ES-I3 (cell line): ENCODE measurements at regions not wholly inside any gene's neighbourhood (a gene's known extent, or its start where the extent isn't known, plus 50 kb on each side); places are given as distances from the start of the nearest gene placed in this dataset.

ENCODE experiments used
- H3K36me3 ChIP-seq: 2 replicates; pipeline ENCODE4 v1.6.1; 2013; ENCODE audit warnings: mild to moderate bottlenecking, low read length, control low read depth, moderate library complexity; ENCODE audit not compliant: insufficient read depth
- H3K4me1 ChIP-seq: 2 replicates; pipeline ENCODE4 v1.6.1; 2013; ENCODE audit warnings: mild to moderate bottlenecking, control low read depth, low read length; ENCODE audit not compliant: insufficient read depth
- H3K9ac ChIP-seq: 2 replicates; pipeline ENCODE4 v1.6.1; 2013; ENCODE audit warnings: low read depth, mild to moderate bottlenecking, low read length, moderate library complexity
- H3K9me3 ChIP-seq: 2 replicates; pipeline ENCODE4 v1.6.1; 2013; ENCODE audit warnings: mild to moderate bottlenecking, low read length, moderate library complexity; ENCODE audit not compliant: control insufficient read depth, insufficient read depth

DNA sequence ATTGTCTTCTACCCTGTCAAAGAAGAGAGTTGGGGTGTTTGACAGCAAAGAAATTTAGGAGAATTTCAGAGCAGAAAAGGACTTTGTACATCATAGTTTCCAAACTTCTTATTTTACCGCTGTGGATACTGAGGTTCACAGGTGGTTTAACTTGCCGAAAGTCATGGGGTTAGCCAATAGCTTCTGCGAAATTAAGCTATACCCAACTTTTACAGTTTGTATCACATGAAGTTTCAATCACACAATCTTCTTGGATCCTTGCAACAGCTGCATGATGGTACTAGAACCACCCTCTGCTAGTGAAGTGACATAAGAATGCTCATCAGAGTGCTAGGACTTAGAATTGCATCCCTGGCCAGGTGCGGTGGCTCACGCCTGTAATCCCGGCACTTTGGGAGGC is 345.5 kb downstream of the CD83 start:
- H3K36me3 ChIP-seq: no peaks in the 10 kb centered on the region

DNA sequence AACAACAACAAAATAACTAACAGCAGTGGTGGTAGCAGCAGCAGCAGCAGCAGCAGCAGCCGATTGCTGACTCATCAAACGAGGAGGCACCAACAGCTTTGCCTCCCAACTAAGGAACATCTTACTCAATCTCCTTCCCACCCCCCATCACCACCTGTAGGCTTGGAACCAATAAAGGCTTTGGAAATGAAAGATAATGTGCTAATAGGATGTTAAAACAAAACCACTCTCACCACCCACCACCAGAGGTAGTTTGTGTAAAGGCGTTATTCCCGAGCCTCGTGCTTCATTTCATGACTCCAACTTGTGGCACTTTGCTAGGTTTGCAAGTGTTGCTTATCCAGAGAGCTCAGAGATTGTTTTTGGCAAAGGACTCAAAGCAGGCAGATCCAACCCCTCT is 346.5 kb downstream of the CD83 start:
- Histone ChIP-seq H3K9me3 (peaks cover 13% of the 10 kb centered on the region; the same call in 1 of the 2 replicates), H3K36me3 (no peaks in the 10 kb centered on the region), H3K4me1 (no peaks in the 10 kb centered on the region), H3K9ac (no peak overlapping the region)

More for the DNA sequence above, 345.5 kb downstream of the CD83 start:
- no peaks in the 10 kb centered on the region for H3K4me1 ChIP-seq
- H3K9ac ChIP-seq: no peak overlapping the region
- peaks cover 13% of the 10 kb centered on the region; the same call in 1 of the 2 replicates for H3K9me3 ChIP-seq

DNA sequence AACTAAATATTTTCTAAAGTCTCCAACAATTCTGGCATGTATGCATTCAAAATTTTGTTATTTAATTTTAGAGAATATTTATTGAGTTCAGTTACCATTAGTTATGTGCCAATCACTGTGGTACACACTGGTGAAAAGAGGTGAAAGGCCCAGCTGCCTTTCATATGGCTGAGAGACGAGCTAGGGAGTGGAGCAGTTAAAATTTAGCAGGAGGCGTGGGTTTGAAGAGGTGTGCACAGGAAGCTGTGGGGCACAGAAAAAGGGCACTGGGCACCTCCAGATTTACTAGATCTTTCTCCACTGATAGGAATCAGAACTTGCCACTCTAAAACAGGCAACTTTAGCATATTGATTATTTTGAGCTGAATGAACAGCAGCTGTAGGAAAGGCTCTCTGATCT is 347.1 kb downstream of the CD83 start:
- H3K4me1 ChIP-seq: no peaks in the 10 kb centered on the region
- H3K9ac ChIP-seq: no peak overlapping the region
- H3K36me3 ChIP-seq: no peaks in the 10 kb centered on the region
- peaks cover 13% of the 10 kb centered on the region; the same call in 1 of the 2 replicates for H3K9me3 ChIP-seq

DNA sequence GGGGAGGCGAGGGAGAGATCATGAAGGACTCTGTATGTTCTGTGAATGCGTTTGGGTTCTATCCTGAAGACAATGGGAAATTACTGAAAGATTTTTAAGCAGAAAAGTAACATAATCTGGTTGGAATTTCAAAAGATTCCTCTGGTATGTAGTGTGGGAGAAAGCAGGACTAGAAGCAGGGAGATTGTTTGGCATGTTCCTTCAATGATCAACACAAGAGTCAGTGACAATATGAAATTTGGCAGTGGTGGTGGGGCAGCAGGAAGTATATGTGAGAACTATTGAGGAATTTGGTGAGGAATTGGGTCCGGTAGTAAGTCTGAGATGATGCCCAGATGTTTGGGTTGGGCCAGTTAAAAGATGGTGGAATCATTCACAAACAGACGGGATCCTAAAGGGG is 348.7 kb downstream of the CD83 start:
- Histone ChIP-seq H3K9me3 (peaks cover 14% of the 10 kb centered on the region; the same call in 1 of the 2 replicates), H3K4me1 (no peaks in the 10 kb centered on the region), H3K9ac (no peak overlapping the region), H3K36me3 (no peaks in the 10 kb centered on the region)

DNA sequence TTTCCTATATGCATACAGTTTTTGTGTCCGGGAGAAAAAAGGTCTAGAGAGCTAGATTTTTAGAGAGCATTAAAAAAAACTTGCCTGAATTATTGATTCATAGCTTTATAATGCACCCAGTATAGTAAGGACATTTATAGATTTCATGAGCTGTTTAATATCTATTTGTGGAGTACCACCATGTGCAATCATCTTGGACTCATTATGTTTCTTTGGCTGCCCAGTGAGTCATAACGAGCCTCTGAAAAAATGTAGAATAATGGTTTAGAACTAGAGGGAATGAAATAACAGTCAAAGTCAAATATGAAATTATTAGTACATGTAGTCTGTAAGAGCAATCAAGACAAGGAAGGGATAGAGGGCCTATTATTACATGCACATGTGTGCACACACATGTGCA is 350.0 kb downstream of the CD83 start:
- no peak overlapping the region for H3K9ac ChIP-seq
- H3K4me1 ChIP-seq: no peaks in the 10 kb centered on the region
- H3K36me3 ChIP-seq: no peaks in the 10 kb centered on the region
- H3K9me3 ChIP-seq: peaks cover 12% of the 10 kb centered on the region; the same call in 1 of the 2 replicates

DNA sequence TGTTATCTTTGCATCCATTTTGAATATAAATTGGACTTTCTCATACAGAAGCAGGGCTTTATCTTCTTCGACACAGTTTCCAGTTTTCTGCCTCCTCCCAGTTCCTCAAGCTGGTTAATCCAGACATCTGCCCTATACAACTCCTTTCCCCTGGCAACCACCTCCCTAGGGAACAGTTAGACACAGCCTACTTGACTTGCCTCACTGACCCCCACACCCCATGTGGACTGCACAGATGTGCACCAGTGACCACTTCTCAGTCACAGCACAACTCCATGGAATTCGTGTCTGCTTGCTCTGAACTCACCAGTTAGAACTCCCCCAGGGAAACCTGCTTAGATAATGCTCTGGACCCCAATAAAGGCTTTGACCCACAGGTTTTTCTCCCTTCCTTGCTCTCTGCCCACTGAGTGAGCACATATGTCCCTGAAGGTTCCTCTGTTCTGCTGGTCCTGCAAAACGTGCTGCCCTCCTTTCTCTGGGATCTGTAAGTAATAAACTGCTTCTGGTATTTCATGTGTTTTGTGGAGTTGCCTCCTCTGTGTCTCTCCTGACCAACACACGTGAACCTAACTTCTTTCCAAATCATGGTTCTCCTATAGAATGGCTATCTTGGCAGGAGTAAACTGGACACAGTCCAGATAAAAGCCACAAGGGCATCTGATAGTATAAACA is 351.2 kb downstream of the CD83 start:
- Histone ChIP-seq H3K36me3 (no peaks in the 10 kb centered on the region), H3K9me3 (peaks cover 10% of the 10 kb centered on the region; the same call in 1 of the 2 replicates), H3K9ac (no peak overlapping the region), H3K4me1 (no peaks in the 10 kb centered on the region)

DNA sequence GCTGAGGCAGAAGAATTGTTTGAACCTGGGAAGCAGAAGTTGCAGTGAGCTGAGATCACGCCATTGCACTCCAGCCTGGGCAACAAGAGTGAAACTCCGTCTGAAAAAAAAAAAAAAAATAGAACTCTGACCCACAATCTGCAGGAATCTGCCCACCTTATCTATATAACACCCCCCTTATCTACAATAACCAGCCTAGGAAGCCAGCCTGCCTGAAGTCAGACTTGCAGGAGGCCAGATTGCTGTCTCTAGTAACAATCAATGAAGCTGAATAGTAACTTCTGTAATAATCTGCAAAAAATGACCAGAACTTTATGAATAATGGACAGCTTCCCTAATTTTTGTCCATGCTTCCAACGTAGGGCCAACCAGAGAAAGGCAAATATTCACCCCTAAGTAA is 352.5 kb downstream of the CD83 start:
- Histone ChIP-seq H3K36me3 (no peaks in the 10 kb centered on the region), H3K4me1 (no peaks in the 10 kb centered on the region), H3K9me3 (peaks cover 5% of the 10 kb centered on the region; the same call in 1 of the 2 replicates), H3K9ac (no peak overlapping the region)

DNA sequence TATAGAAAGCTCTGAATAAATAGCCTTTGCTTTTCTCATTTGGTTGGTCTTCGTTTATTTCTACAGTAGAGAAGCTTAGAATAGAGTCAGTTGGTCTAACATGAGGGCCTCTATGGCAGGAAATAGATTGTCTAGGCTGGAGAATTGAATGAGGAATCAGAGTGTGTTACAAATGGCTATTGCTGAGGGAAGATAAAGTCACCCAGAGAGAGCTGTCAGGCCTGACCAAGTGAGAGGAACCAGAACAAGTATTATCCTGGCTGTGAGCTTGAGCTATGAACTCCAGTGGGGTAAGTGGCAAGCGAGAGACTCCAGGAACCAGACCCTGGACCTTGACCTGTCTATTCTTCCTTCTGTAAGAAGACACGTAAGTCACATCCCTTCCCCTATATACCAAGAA is 353.1 kb downstream of the CD83 start:
- Histone ChIP-seq H3K36me3 (no peaks in the 10 kb centered on the region), H3K9ac (no peak overlapping the region), H3K4me1 (no peaks in the 10 kb centered on the region), H3K9me3 (peaks cover 5% of the 10 kb centered on the region; the same call in 1 of the 2 replicates)

DNA sequence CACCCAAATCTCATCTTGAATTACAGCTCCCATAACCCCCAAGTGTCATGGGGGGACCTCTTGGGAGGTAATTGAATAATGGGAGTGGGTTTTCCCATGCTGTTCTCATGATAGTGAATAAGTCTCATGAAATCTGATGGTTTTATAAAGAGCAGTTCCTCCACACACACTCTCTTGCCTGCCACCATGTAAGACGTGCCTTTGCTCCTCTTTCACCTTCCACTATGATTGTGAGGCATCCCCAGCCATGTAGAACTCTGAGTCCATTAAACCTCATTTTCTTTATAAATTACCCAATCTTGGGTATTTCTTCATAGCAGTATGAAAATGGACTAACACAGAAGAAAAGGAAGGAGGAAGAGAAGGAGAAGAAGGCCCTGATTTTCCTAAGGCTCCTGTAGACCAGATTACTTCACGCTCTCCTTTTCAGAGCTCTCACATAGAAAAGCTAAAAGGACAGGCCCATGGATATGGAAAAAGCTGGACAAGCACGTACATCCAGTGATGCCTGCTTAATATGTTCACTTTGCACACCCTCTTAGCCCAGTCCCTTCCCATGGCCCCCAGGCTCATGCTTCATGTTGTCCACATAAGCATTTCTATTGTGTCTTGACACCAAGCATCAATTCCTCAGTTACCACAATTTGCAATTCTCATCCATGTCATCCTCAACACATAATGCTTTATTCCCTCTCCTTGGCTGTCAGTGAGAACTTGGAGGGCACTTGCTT is 354.8 kb downstream of the CD83 start:
- Histone ChIP-seq H3K9me3 (peaks cover 5% of the 10 kb centered on the region), H3K9ac (no peak overlapping the region), H3K36me3 (peaks cover 1% of the 10 kb centered on the region; the same call in 1 of the 2 replicates), H3K4me1 (no peaks in the 10 kb centered on the region)

DNA sequence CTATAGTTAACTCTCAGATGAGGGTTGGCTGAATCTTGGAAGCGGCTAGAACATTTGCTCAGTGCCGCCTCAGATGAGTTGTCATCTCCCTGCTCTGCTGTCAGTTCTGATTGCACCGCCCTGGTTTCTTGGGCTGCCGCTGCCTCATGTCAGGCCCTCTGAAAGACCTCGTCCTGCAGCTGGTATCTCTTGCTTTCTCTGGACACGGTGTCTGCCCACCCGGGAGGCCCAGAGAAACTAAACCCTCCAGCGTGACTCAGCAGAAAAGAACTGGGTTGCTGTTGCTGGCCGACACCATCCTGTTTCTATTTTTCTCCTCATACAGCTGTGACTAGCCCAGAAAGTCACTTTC is 355.4 kb downstream of the CD83 start:
- peaks cover 5% of the 10 kb centered on the region for H3K9me3 ChIP-seq
- H3K4me1 ChIP-seq: no peaks in the 10 kb centered on the region
- no peak overlapping the region for H3K9ac ChIP-seq

DNA sequence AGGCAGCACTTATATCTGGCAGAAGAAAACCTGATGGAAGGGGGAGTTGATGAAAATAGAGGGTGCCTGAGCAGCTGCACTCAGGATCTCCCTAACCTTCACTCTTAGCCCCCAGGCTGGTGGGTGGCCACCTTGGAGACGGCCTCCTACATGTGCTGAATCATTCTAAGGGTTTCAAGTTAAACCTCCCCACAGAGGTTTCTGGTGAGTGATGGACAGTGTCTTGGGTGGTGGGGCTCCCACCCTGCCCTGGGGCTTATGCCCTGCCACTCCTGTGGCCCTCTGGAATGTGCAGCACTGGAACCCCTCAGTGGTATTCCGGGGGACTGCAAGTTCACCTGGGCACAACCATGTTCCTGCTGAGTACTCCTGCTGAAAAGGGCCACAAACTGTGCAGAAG is 357.2 kb downstream of the CD83 start:
- no peaks in the 10 kb centered on the region for H3K4me1 ChIP-seq
- no peak overlapping the region for H3K9ac ChIP-seq
- H3K9me3 ChIP-seq: peaks cover 15% of the 10 kb centered on the region
- peaks cover 10% of the 10 kb centered on the region; the same call in 1 of the 2 replicates for H3K36me3 ChIP-seq

More for the DNA sequence above, 355.4 kb downstream of the CD83 start:
- peaks cover 6% of the 10 kb centered on the region; the same call in 1 of the 2 replicates for H3K36me3 ChIP-seq

DNA sequence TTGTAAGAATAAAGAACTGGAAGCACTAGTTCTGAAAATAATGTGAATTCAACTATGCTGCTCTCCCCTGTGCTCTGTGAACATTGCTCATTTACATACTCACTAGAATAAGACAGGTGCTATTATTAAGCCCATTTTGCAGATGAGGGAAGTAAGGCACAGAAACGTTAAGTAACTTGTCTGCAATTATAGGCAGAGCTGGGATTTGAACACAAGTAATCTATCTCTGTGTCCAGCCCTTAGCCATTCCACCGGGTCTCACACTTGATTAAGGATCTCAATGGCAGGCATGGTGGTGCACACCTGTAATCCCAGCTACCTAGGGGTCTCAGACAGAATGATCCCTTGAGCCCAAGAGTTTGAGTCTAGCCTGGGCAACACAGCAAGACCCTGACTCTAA is 357.7 kb downstream of the CD83 start:
- Histone ChIP-seq H3K4me1 (no peaks in the 10 kb centered on the region), H3K36me3 (peaks cover 10% of the 10 kb centered on the region; the same call in 1 of the 2 replicates), H3K9ac (no peak overlapping the region), H3K9me3 (peaks cover 16% of the 10 kb centered on the region)

DNA sequence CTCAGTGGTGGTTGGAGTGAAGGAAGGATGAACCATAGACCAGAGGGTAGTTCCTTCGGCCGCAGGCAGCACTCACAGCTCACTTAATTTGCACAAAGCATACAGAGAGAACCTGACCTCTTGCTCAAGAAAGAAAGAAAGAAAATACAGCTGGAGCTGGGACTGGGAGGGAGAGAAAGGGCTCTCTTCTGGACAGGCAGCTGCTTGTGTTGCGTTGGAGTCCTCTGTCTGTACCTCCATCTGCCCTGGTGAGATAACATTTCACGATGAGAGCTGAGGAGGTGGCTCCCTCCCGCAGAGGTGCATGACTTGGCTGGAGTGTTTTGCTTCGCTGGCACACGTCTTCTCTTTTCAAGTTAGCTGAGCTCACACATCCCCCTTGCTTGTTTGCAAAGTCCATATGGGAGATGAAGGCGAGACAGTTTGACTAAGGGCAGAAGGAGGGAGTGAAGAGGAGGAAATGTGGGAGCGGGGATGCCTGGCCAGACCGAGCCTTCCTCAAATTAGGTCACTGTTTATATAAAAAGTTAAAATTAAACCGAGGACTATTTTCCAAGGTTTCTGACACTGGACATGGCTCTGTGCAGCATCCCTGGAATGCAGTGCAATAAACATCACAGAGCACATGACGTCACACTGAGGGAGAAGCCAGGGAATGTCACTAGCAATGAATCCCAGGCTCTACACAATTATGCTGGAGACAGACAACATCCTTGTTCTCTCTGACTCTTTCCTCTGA is 359.4 kb downstream of the CD83 start:
- Histone ChIP-seq H3K4me1 (no peaks in the 10 kb centered on the region), H3K9ac (no peak overlapping the region), H3K9me3 (peaks cover 11% of the 10 kb centered on the region), H3K36me3 (peaks cover 10% of the 10 kb centered on the region; the same call in 1 of the 2 replicates)

DNA sequence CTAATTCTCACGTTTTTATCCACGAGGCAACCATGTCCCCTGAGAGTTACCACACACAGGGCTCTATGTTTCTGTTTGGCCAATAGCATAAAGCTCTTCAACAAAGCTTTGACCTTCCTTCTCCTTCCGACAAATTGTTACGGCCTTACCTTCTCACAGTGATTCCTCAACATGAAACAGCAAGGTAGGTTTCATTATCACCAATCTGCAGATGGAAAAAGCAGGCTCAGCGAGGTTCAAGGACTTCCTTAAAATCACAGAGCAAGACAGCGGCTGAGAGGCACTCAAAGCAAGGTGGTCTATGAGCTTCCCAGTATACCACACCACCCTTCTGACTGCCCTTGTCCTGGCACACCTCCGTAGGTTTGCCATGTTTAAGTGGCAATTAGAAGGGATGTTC is 360.0 kb downstream of the CD83 start:
- H3K9ac ChIP-seq: no peak overlapping the region
- H3K9me3 ChIP-seq: peaks cover 11% of the 10 kb centered on the region
- peaks cover 10% of the 10 kb centered on the region; the same call in 1 of the 2 replicates for H3K36me3 ChIP-seq
- no peaks in the 10 kb centered on the region for H3K4me1 ChIP-seq
